B cell (primary cell): ENCODE measurements at regions not wholly inside any gene's neighbourhood (a gene's known extent, or its start where the extent isn't known, plus 50 kb on each side); places are given as distances from the start of the nearest gene placed in this dataset.

Experiments
- ATAC-seq: fragments of 200-7000 bp; cut with Tn5 transposase; one replicate; pipeline ENCODE4 v1.10.0; 2021; ENCODE audit warnings: low read depth, mild to moderate bottlenecking, moderate number of reproducible peaks, moderate library complexity
- CTCF ChIA-PET: fragments of 350-600 bp; sonication (Branson Sonifier 250); formaldehyde crosslinking; loops from one replicate; lab custom pipeline; 2021; ENCODE audit warnings: antibody characterized with exemption, inconsistent platforms; lab: Charles Lee
- POLR2A ChIA-PET: fragments of 350-600 bp; sonication (Branson Sonifier 250); formaldehyde crosslinking; loops from one replicate; lab custom pipeline; 2021; ENCODE audit warnings: antibody characterized with exemption; lab: Charles Lee
- DNase-seq: peaks from one replicate; pipeline ENCODE4 v3.0.0; 2013
- H2AFZ ChIP-seq: 2 replicates; pipeline ENCODE4 v1.6.1; 2012; ENCODE audit warnings: mild to moderate bottlenecking, low read depth, low read length; ENCODE audit not compliant: insufficient read depth, poor library complexity, severe bottlenecking
- H3K27ac ChIP-seq, 2 donors: 1 replicate in 1 of 2; 2 replicates in 1 of 2; pipeline ENCODE4 v1.5.1; 2012 to 2013; ENCODE audit warnings: low read length in 2 of 2, mild to moderate bottlenecking in 2 of 2, moderate library complexity in 1 of 2
- H3K27me3 ChIP-seq, 4 experiments: fragments of 200-600 bp in 1 of 4; sonication (generic) in 1 of 4; replicated peaks in 1 of 4; 1 replicate in 2 of 4; 2 replicates in 2 of 4; pipeline versions ENCODE4 v1.6.1 to v1.7.0; 2013 to 2016; ENCODE audit warnings: low read length in 3 of 4, mild to moderate bottlenecking in 2 of 4, mixed read lengths in 1 of 4, moderate library complexity in 1 of 4; ENCODE audit not compliant: insufficient read depth in 4 of 4, control insufficient read depth in 3 of 4; ENCODE audit errors: control extremely low read depth in 1 of 4
- H3K36me3 ChIP-seq, 2 experiments: replicated peaks in 1 of 2; 1 replicate in 1 of 2; 2 replicates in 1 of 2; pipeline versions ENCODE4 v1.6.1 to v1.7.1; 2013; ENCODE audit warnings: low read length in 1 of 2; ENCODE audit not compliant: insufficient read depth in 2 of 2, control insufficient read depth in 1 of 2; ENCODE audit errors: control extremely low read depth in 1 of 2, extremely low read depth in 1 of 2
- H3K4me1 ChIP-seq, 2 donors: fragments of 200-600 bp in 1 of 2; sonication (generic) in 1 of 2; 1 replicate in 1 of 2; 2 replicates in 1 of 2; pipeline versions ENCODE4 v1.5.1 to v1.6.1; 2013 to 2017; ENCODE audit warnings: low read length in 2 of 2; ENCODE audit not compliant: control insufficient read depth in 2 of 2, insufficient read depth in 2 of 2
- H3K4me2 ChIP-seq: replicated peaks from 2 replicates; pipeline ENCODE3; 2012; ENCODE audit warnings: mild to moderate bottlenecking, low read depth, low read length; ENCODE audit not compliant: poor library complexity, severe bottlenecking
- H3K4me3 ChIP-seq, 5 experiments: fragments of 200-600 bp in 1 of 5; sonication (generic) in 1 of 5; 1 replicate in 3 of 5; 2 replicates in 2 of 5; pipeline versions ENCODE4 v1.5.1 to v1.7.0; 2011 to 2016; ENCODE audit warnings: low read length in 4 of 5, mild to moderate bottlenecking in 4 of 5, low read depth in 2 of 5, control low read depth in 1 of 5, moderate library complexity in 1 of 5; ENCODE audit not compliant: insufficient read depth in 1 of 5; ENCODE audit errors: control extremely low read depth in 1 of 5, extremely low read depth in 1 of 5
- H3K79me2 ChIP-seq: fragments of 200-600 bp; sonication (generic); one replicate; pipeline ENCODE4 v1.6.0; 2016; ENCODE audit warnings: low read length; ENCODE audit not compliant: control insufficient read depth, insufficient read depth
- H3K9ac ChIP-seq: fragments of 200-600 bp; sonication (generic); 2 replicates; pipeline ENCODE4 v1.6.1; 2017; ENCODE audit warnings: mild to moderate bottlenecking, low read length, moderate library complexity
- H3K9me3 ChIP-seq, 3 donors: one replicate each; pipeline versions ENCODE4 v1.6.1 to v1.7.1; 2013; ENCODE audit warnings: low read length in 2 of 3; ENCODE audit not compliant: control insufficient read depth in 2 of 3, insufficient read depth in 1 of 3; ENCODE audit errors: control extremely low read depth in 1 of 3
- H4K20me1 ChIP-seq: 2 replicates; pipeline ENCODE4 v1.6.0; 2012; ENCODE audit warnings: mild to moderate bottlenecking, low read length; ENCODE audit not compliant: insufficient read depth, control insufficient read depth, poor library complexity, severe bottlenecking
- H3K27ac Mint-ChIP-seq: one replicate; pipeline ENCODE4 v1.8.0; 2021; ENCODE audit warnings: mixed read lengths
- H3K27me3 Mint-ChIP-seq: one replicate; pipeline ENCODE4 v1.8.0; 2021; ENCODE audit warnings: mixed read lengths
- H3K4me1 Mint-ChIP-seq: one replicate; pipeline ENCODE4 v1.8.0; 2021; ENCODE audit warnings: mixed read lengths
- H3K4me3 Mint-ChIP-seq: one replicate; pipeline ENCODE4 v1.8.0; 2021; ENCODE audit warnings: mixed read lengths
- H3K9me3 Mint-ChIP-seq: one replicate; pipeline ENCODE4 v1.8.0; 2022; ENCODE audit warnings: mixed read lengths; ENCODE audit not compliant: insufficient read depth
- EZH2 ChIP-seq: IDR thresholded peaks from 2 replicates; pipeline ENCODE4 v1.6.1; 2012; ENCODE audit warnings: borderline replicate concordance, low read depth, mild to moderate bottlenecking, moderate library complexity, low read length; ENCODE audit not compliant: insufficient read depth, poor library complexity, severe bottlenecking
- WGBS: methylation state at CpG from one replicate; pipeline ENCODE4 v1.1.5; 2013; ENCODE audit warnings: missing lambda C conversion rate; ENCODE audit not compliant: insufficient coverage; 5-methylcytosine and 5-hydroxymethylcytosine counted together
- intact Hi-C: fragments of 100-400 bp; cut with micrococcal nuclease; formaldehyde crosslinking; loops from one replicate; pipeline ENCODE4 v1.10.0; 2022
- TF ChIP-seq, protein P1 (sequence below): fragments of 200-600 bp; IDR thresholded peaks from one replicate; pipeline ENCODE4 v1.8.0; 2022; ENCODE audit warnings: antibody characterized with exemption, mild to moderate bottlenecking

GRCh38 chr6:156398371-156398770 is 378.8 kb upstream of the ARID1B start:
- H3K27ac Mint-ChIP-seq, result peak overlapping the region; percentile 80
- TF ChIP-seq, protein P1, sequence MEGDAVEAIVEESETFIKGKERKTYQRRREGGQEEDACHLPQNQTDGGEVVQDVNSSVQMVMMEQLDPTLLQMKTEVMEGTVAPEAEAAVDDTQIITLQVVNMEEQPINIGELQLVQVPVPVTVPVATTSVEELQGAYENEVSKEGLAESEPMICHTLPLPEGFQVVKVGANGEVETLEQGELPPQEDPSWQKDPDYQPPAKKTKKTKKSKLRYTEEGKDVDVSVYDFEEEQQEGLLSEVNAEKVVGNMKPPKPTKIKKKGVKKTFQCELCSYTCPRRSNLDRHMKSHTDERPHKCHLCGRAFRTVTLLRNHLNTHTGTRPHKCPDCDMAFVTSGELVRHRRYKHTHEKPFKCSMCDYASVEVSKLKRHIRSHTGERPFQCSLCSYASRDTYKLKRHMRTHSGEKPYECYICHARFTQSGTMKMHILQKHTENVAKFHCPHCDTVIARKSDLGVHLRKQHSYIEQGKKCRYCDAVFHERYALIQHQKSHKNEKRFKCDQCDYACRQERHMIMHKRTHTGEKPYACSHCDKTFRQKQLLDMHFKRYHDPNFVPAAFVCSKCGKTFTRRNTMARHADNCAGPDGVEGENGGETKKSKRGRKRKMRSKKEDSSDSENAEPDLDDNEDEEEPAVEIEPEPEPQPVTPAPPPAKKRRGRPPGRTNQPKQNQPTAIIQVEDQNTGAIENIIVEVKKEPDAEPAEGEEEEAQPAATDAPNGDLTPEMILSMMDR, result no peak
- TF ChIP-seq EZH2, result no peak
- WGBS, result 63% methylated on average over 4 of the region's 5 CpGs

GRCh38 chr6:156396791-156397418 is 380.3 kb upstream of the ARID1B start:
- Histone ChIP-seq H3K79me2 (no peaks in the 10 kb centered on the region), H3K9ac (peak overlapping the region; percentile 59), H3K36me3 (no peaks in the 10 kb centered on the region), H3K4me3 (peak overlapping the region in 4 of 5 experiments; percentile 6 to 45 (median 20)), H4K20me1 (no peaks in the 10 kb centered on the region), H3K4me2 (peak overlapping the region; percentile 65), H3K27me3 (no peaks in the 10 kb centered on the region), H2AFZ (peak overlapping the region; percentile 59), H3K9me3 (peaks cover 0 to 4% (median 0%) of the 10 kb centered on the region in 3 donors), H3K4me1 (peaks cover 68 to 69% of the 10 kb centered on the region in 2 donors), H3K27ac (peak overlapping the region; percentile 76 to 77)
- intact Hi-C loops, result loop anchor here (2.0 to 5.0 kb wide), 3 partner anchors 120 to 624 kb away; no protein-coding TSS in a partner anchor
- H3K4me3 Mint-ChIP-seq, result peak overlapping the region; percentile 66
- CTCF ChIA-PET, result interaction anchor here (1.8 kb wide), 1 partner anchor 8 kb away, joined by 5 read pairs; no protein-coding TSS in a partner anchor
- H3K27ac Mint-ChIP-seq, result peak overlapping the region; percentile 91
- peaks cover 65% of the 10 kb centered on the region for H3K4me1 Mint-ChIP-seq
- ATAC-seq (peak; percentile 9), DNase-seq (peak; percentile 26)
- 86% methylated on average over 30 of the region's 45 CpGs for WGBS
- POLR2A ChIA-PET, result interaction anchor here (0.6 to 2.4 kb wide), 5 partner anchors 108 to 381 kb away, joined by 3 to 22 read pairs (median 4); no protein-coding TSS in a partner anchor
- H3K27me3 Mint-ChIP-seq, result peaks cover 9% of the 10 kb centered on the region
- H3K9me3 Mint-ChIP-seq, result no peaks in the 10 kb centered on the region
- TF ChIP-seq, protein P1, result no peak
- no peak for TF ChIP-seq EZH2

More at GRCh38 chr6:156398371-156398770, 378.8 kb upstream of the ARID1B start:
- ChIA-PET CTCF (no interaction called here), POLR2A (no interaction called here)
- no peak overlapping the region for H3K4me2 ChIP-seq
- H3K9ac ChIP-seq, result no peak overlapping the region
- H3K4me1 ChIP-seq, result peaks cover 54 to 55% of the 10 kb centered on the region in 2 donors
- H3K36me3 ChIP-seq, result no peaks in the 10 kb centered on the region
- peak overlapping the region in 1 of 5 experiments; percentile 4 for H3K4me3 ChIP-seq
- no peak overlapping the region for H2AFZ ChIP-seq
- no peaks in the 10 kb centered on the region for H3K79me2 ChIP-seq
- intact Hi-C loops, result loop anchor here (5.0 kb wide), 2 partner anchors 121 to 384 kb away; no protein-coding TSS in a partner anchor
- H3K27me3 Mint-ChIP-seq, result peaks cover 9% of the 10 kb centered on the region
- peaks cover 51% of the 10 kb centered on the region for H3K4me1 Mint-ChIP-seq
- H3K9me3 ChIP-seq, result peaks cover 0 to 8% (median 1%) of the 10 kb centered on the region in 3 donors
- H3K27ac ChIP-seq, result no peak overlapping the region
- H3K4me3 Mint-ChIP-seq, result no peak overlapping the region
- no peaks in the 10 kb centered on the region for H3K27me3 ChIP-seq
- H3K9me3 Mint-ChIP-seq, result peaks cover 7% of the 10 kb centered on the region
- DNase-seq (no peak), ATAC-seq (no peak)
- H4K20me1 ChIP-seq, result no peaks in the 10 kb centered on the region
